SK-N-MC (cell line): ENCODE measurements at regions not wholly inside any gene's neighbourhood (a gene's known extent, or its start where the extent isn't known, plus 50 kb on each side); places are given as distances from the start of the nearest gene placed in this dataset.

Source experiments
- EZH2 ChIP-seq: fragments of 200-600 bp; sonication (generic); IDR thresholded peaks from one replicate; pipeline ENCODE4 v1.6.1; 2017; ENCODE audit warnings: antibody characterized with exemption
- POLR2AphosphoS5 ChIP-seq: IDR thresholded peaks from 2 replicates; pipeline ENCODE4 v1.6.1; 2012; ENCODE audit warnings: mild to moderate bottlenecking, low read depth, low read length, borderline replicate concordance

- TF ChIP-seq POLR2AphosphoS5 (no peak), EZH2 (no peak)
These were observed 404.4 kb downstream of the CYLC2 start for GRCh38 chr9:103399535-103399934.
